ENCODE measurements at regions not wholly inside any gene's neighbourhood (a gene's known extent, or its start where the extent isn't known, plus 50 kb on each side); places are given as distances from the start of the nearest gene placed in this dataset.

GRCh38 chr4:180925805-180926204, 1317.4 kb upstream of the TENM3 start:
- no peak for DNase-seq

GRCh38 chr4:180926277-180926676, 1316.9 kb upstream of the TENM3 start:
- no peak for DNase-seq

- no peak for DNase-seq
These were observed 1310.7 kb upstream of the TENM3 start for GRCh38 chr4:180932370-180933001.

GRCh38 chr4:180937083-180937482, 1306.1 kb upstream of the TENM3 start:
- DNase-seq, result no peak

GRCh38 chr4:180940680-180941079, 1302.5 kb upstream of the TENM3 start:
- no peak for DNase-seq

GRCh38 chr4:180942367-180942916, 1300.8 kb upstream of the TENM3 start:
- DNase-seq, result no peak

GRCh38 chr4:180946188-180946587, 1297.0 kb upstream of the TENM3 start:
- DNase-seq, result no peak

- DNase-seq, result no peak
These were observed 1295.8 kb upstream of the TENM3 start for GRCh38 chr4:180947425-180947824.

- no peak for DNase-seq
These were observed 1293.6 kb upstream of the TENM3 start for GRCh38 chr4:180949424-180950213.

GRCh38 chr4:180950377-180950776, 1292.8 kb upstream of the TENM3 start:
- DNase-seq, result no peak

GRCh38 chr4:180951312-180951711, 1291.9 kb upstream of the TENM3 start:
- no peak for DNase-seq

- no peak for DNase-seq
These were observed 1289.6 kb upstream of the TENM3 start for GRCh38 chr4:180953572-180953971.

GRCh38 chr4:180960743-180961401, 1282.3 kb upstream of the TENM3 start:
- DNase-seq, result no peak

- DNase-seq, result no peak
These were observed 1280.9 kb upstream of the TENM3 start for GRCh38 chr4:180962268-180962667.

- no peak for DNase-seq
These were observed 1276.9 kb upstream of the TENM3 start for GRCh38 chr4:180966312-180966711.

GRCh38 chr4:180967936-180968335, 1275.3 kb upstream of the TENM3 start:
- no peak for DNase-seq

GRCh38 chr4:180973894-180974293, 1269.3 kb upstream of the TENM3 start:
- DNase-seq, result no peak

- no peak for DNase-seq
These were observed 1252.3 kb upstream of the TENM3 start for GRCh38 chr4:180990931-180991330.

- no peak for DNase-seq
These were observed 1249.9 kb upstream of the TENM3 start for GRCh38 chr4:180993244-180993836.

GRCh38 chr4:180994722-180995121, 1248.5 kb upstream of the TENM3 start:
- DNase-seq, result no peak

- DNase-seq, result no peak
These were observed 1244.0 kb upstream of the TENM3 start for GRCh38 chr4:180999217-180999616.

GRCh38 chr4:181004056-181004455, 1239.1 kb upstream of the TENM3 start:
- DNase-seq, result no peak

GRCh38 chr4:181006499-181007260, 1236.5 kb upstream of the TENM3 start:
- DNase-seq, result no peak

Measured in activated naive CD4-positive, alpha-beta T cell (primary cell).